ENCODE measurements at regions not wholly inside any gene's neighbourhood (a gene's known extent, or its start where the extent isn't known, plus 50 kb on each side); places are given as distances from the start of the nearest gene placed in this dataset.

DNA sequence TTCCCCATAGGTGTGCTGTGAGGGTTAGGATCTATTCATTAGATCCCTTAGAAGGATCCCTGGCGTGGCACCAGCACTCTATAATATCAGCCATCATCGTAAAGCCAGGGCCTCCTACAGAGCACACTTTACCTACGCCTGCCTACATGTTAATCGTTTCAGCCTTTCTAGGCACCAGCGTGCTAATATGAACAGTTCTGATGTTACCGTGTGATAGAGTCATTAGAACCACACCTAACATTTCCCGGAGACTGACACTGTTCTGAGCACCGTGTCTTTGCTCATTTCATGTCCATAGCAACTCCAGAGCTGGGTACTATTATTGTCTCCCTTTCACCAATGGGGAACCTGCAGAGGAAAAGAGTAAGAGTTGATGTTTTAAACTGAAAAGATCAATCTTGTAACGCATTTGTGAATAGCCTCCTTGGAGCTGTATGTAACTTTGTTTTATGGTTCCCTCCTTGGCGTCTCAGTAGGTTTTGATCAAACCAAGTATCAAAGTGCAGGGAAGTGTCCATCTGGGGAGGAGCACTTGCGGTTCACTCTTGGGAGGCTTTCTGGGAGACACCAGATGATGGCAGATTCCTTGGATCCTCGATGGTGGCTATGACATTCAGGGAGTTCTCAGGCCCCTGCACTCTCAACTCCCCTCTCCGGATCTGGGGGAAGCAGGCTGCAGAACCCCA lies 73.8 kb upstream of the KCNG1 start:
- peaks cover 15% of the 10 kb centered on the region for H3K27me3 Mint-ChIP-seq
- H3K9me3 Mint-ChIP-seq: no peaks in the 10 kb centered on the region
- H3K4me1 Mint-ChIP-seq: peaks cover 39% of the 10 kb centered on the region
- H3K27ac Mint-ChIP-seq: no peak overlapping the region
- ATAC-seq: no peak
- H3K4me3 Mint-ChIP-seq: no peak overlapping the region
- H3K36me3 Mint-ChIP-seq: no peaks in the 10 kb centered on the region

DNA sequence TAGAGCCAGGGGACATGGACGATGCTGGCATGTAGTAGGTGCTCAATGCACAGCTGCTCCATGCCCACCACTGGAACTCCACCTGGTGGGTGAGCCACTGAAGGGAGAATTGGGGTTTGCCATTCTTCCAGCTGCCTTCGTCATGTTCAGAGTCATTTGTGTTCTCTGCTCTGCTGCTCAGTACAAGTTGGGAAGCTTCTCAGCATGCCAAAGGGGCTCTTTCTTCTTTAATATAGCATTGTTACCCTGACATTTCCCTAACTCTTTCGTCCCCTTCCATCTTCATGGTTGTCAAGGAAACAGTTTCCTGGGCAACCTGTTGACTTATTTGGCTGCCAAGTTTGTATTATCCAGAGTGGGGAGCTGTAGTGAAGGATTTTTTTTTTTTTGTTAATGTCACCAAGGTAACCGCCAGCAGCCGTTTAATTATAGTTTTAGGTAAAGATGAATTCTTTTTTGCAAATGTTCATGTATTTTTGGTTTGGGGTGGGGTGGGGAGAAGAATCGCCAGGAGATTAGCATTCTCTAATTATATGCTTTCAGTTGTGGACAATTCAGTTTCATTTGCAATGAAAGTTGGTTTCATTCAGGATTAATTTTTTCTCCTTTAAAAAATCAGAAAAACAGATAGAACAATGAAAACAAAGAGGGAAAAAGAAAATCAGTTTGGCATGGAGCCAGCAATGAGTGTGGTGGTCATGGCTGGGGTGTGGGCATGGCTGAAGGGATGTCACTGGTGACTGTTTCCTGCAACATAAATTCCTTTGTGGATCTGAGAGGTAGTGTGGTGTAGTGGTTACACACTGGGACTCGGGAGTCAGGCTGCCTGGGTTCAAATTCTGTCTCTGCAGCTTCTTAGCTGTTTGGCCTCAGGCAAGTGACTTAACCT lies 73.0 kb upstream of the KCNG1 start:
- H3K27me3 Mint-ChIP-seq: peaks cover 22% of the 10 kb centered on the region
- no peak overlapping the region for H3K4me3 Mint-ChIP-seq
- H3K9me3 Mint-ChIP-seq: no peaks in the 10 kb centered on the region
- peaks cover 38% of the 10 kb centered on the region for H3K4me1 Mint-ChIP-seq
- no peak overlapping the region for H3K27ac Mint-ChIP-seq
- H3K36me3 Mint-ChIP-seq: no peaks in the 10 kb centered on the region
- no peak for ATAC-seq

DNA sequence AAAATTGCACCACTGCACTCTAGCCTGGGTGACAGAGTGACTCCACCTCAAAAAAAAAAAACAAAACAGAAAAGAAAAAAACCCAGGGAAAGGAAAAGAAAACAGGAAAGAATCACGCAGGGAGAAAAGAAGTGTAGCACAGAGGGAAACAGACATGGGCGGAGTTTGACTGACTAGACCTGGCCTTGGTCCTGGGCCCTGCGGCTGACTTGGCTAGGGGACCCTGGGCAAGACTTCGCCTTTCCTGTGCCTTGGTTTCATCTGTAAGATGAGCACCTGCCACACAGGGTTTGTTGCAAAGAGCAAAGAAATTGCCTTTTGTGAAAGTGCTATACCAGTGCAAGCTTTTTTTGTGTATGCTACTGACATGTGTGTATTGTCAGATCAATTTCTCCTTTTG lies 71.3 kb upstream of the KCNG1 start:
- no peaks in the 10 kb centered on the region for H3K36me3 Mint-ChIP-seq
- no peak overlapping the region for H3K27ac Mint-ChIP-seq
- H3K4me1 Mint-ChIP-seq: peaks cover 26% of the 10 kb centered on the region
- ATAC-seq: no peak
- H3K27me3 Mint-ChIP-seq: peaks cover 25% of the 10 kb centered on the region
- H3K4me3 Mint-ChIP-seq: no peak overlapping the region
- H3K9me3 Mint-ChIP-seq: no peaks in the 10 kb centered on the region

DNA sequence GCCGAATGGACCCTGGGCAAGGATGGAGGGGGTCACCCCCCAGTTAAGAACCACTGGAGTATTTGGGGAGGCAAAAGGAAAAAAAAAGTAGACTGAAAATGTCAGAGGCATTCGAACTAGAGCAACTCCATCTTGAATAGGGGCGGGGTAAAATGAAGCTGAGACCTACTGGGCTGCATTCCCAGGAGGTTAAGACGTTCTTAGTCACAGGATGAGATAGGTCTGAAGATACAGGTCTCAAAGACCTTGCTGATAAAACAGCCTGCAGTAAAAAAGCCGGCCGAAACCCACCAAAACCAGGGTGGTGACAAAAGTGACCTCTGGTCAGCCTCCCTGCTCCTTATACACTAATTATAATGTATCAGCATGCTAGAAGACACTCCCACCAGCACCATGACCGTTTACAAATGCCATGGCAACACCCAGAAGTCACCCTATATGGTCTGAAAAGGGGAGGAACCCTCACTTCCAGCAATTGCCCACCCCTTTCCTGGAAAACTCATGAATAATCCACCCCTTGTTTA lies 70.4 kb upstream of the KCNG1 start:
- no peak overlapping the region for H3K27ac Mint-ChIP-seq
- peaks cover 34% of the 10 kb centered on the region for H3K27me3 Mint-ChIP-seq
- H3K9me3 Mint-ChIP-seq: no peaks in the 10 kb centered on the region
- no peak overlapping the region for H3K4me3 Mint-ChIP-seq
- H3K4me1 Mint-ChIP-seq: peaks cover 17% of the 10 kb centered on the region
- no peak for ATAC-seq
- no peaks in the 10 kb centered on the region for H3K36me3 Mint-ChIP-seq

DNA sequence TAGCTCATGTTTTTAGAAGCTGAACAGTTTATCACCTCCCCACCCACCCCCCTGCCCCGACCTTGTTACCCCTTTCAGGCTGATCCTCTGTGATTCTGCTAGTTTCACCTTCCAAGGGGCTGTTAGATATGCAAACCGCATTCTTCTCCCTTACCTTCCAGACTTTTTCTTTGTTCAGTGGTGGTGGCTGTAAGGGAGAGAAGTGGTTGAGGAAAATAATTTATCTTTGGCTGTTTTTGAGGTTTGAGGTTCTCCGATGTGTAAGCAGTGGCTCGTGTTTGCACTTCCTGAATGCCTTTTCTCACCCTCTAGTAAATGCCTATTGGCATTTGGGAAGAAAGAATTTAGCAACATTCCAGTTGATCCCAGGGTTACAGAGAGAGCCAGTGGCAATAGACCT lies 69.4 kb upstream of the KCNG1 start:
- ATAC-seq: no peak
- Mint-ChIP-seq H3K4me1 (peaks cover 13% of the 10 kb centered on the region), H3K27ac (no peak overlapping the region), H3K27me3 (peaks cover 34% of the 10 kb centered on the region), H3K36me3 (no peaks in the 10 kb centered on the region), H3K4me3 (no peak overlapping the region), H3K9me3 (no peaks in the 10 kb centered on the region)

DNA sequence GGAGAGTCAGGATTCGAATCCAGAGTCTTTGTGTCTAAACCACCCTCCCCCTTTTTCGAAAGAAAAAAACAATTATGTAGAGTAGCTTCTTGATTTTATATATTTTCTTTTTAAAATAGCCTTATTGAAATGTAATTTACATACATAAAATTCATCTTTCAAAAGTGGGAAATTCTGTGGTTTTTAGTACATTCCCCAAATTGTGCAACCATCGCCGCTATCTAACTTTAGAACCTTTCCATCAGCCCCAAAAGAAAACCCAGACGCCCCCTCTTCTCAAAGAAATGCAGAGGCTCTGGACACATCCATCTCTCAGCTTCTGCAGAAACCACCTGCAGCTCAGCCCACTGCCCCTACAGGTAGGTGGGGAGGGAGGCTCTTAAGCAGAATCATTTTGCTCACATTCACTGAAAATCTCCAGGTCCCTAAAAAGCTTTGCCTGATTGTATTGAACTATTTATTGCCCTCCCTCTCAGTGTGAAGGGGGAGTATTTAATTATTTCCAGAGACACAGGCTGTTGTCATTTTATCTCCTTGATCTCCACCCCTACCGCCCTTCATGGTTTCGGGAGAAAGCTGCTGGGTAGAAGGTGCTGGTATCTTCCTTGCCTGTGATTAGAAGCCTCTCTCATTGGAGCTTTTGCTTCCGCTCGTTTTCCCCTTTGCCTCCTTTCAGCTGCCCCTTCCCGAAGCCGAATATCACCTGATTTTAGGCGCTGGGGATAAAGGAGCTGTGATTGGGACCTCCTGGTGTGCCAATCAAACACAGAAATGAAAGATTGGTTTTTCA lies 68.7 kb upstream of the KCNG1 start:
- Mint-ChIP-seq H3K27me3 (peaks cover 34% of the 10 kb centered on the region), H3K27ac (no peak overlapping the region), H3K9me3 (no peaks in the 10 kb centered on the region), H3K4me3 (peak overlapping the region; percentile 11), H3K36me3 (no peaks in the 10 kb centered on the region), H3K4me1 (peaks cover 13% of the 10 kb centered on the region)
- no peak for ATAC-seq

DNA sequence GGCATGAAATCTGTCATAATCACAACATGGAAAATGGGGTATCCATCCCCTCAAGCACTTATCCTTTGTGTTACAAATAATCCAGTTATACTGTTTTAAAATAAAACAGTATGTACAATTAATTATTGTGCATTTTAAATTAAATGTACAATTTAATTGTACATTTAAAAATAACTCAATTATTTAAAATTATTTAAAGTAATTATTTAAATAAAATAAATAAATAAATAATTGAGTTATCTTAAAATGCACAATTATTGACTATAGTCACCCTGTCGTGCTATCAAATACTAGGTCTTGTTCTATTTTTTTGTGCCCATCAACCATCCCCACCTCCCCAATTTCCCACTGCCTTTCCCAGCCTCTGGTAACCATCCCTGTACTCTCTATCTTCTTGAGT lies 66.9 kb upstream of the KCNG1 start:
- H3K27me3 Mint-ChIP-seq: peaks cover 34% of the 10 kb centered on the region
- no peak for ATAC-seq
- no peaks in the 10 kb centered on the region for H3K9me3 Mint-ChIP-seq

DNA sequence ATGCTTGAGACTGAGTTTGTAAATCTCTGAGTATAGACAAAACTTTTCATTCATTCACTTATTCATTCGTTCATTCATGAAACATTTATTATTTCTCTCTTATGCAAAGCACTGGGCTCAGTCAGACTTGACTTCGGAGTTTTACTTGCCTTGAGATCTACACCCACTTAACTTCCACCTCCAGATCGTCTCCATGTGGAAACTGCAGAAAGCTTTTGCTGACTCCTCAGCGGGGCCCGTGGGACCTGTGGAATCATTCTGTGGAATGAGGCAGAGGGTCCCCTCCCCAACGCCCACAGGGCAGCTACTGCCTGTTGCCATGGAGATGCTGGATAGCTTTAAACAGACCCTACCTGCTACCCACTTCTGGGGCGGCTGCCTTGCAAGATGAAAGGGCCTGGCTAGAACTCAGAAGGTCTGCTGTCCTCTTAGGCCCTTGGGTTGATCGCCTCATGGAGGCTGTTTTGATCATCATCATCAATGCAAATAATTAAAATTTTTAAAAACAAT lies 66.4 kb upstream of the KCNG1 start:
- Mint-ChIP-seq H3K9me3 (no peaks in the 10 kb centered on the region), H3K36me3 (no peaks in the 10 kb centered on the region), H3K27ac (no peak overlapping the region), H3K27me3 (peaks cover 36% of the 10 kb centered on the region), H3K4me1 (peaks cover 16% of the 10 kb centered on the region), H3K4me3 (no peak overlapping the region)
- no peak for ATAC-seq

More for the DNA sequence above, 66.9 kb upstream of the KCNG1 start:
- Mint-ChIP-seq H3K4me1 (peaks cover 13% of the 10 kb centered on the region), H3K4me3 (no peak overlapping the region), H3K36me3 (no peaks in the 10 kb centered on the region), H3K27ac (no peak overlapping the region)

DNA sequence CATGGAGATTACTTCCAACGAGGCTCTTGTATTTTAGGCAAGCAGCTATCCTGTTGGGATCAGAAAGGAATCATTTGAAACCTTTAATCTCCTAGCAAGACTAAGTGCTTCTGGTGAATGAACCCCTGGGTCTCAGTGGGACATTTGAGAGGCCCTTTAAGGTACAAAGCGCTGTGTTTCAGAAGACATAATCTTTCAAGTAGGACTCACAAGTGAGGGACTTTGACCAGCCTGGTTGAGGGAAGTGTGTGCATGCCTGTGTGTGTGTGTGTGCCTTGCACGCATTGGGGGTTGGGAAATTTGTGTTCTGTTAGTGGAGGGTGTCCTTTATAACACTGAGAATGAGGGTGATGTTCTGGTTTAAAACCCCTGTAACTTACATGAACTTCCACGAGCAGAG lies 64.4 kb upstream of the KCNG1 start:
- Mint-ChIP-seq H3K4me3 (no peak overlapping the region), H3K4me1 (peaks cover 14% of the 10 kb centered on the region), H3K36me3 (no peaks in the 10 kb centered on the region), H3K27me3 (peaks cover 47% of the 10 kb centered on the region), H3K9me3 (no peaks in the 10 kb centered on the region), H3K27ac (no peak overlapping the region)
- no peak for ATAC-seq

DNA sequence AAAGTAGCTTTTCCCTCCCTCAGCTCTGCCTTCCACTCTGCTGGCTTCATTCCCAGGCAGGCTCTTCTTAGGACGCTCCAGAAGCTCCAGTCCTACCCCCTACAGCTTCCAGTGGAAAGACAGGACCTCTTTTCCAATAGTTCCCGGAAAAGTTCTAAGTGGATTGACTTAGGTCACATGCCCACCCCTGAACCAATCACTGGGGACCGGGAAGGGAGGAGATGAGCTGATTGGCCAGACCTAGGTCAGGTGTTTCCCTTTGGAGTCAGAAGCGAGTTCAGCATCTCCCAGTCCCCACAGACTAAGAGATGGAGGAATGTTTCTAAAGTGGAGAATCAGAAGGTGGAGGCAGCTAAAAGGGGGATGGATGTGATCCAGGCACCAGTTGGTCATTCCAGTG lies 62.9 kb upstream of the KCNG1 start:
- H3K4me1 Mint-ChIP-seq: peaks cover 6% of the 10 kb centered on the region
- no peaks in the 10 kb centered on the region for H3K9me3 Mint-ChIP-seq
- peaks cover 36% of the 10 kb centered on the region for H3K27me3 Mint-ChIP-seq
- H3K36me3 Mint-ChIP-seq: no peaks in the 10 kb centered on the region
- H3K4me3 Mint-ChIP-seq: no peak overlapping the region
- no peak for ATAC-seq
- H3K27ac Mint-ChIP-seq: no peak overlapping the region

DNA sequence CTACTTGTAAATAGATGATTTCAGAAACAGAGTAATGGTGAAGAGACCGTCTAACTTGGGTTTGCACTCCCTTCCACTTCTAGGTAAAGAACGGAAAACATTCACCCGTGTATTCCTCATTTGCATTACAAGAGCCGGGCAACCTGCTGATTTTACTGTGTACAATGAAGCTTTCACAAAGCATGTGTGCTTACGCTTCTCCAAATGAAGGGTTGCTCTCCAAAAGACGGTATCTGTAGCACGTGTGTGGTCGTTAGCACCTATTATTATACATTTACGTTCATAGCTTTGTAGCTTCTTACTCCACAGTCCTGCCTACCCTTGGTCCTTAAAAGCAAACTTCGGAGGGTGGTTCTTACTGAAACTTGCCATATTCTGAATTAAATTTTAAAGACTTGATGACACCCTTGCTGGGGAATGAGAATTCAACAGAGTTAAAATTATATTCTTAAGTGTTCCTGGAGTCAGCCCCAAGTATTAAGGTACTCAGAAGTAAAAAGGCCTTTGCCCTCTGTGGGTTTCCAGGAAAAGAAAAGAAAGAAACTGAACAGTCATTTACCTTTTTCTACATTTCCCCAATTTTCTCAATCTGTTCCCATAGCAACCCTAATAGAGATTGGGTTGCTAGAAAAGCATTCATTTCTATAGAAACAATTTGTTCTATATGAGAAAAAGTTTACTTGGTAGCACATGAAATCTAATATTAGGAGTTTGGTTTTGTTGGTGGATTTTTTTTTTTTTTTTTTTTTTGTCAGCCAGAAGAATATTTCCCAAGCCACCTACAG lies 61.9 kb upstream of the KCNG1 start:
- no peak overlapping the region for H3K27ac Mint-ChIP-seq
- no peaks in the 10 kb centered on the region for H3K9me3 Mint-ChIP-seq
- H3K4me1 Mint-ChIP-seq: peaks cover 6% of the 10 kb centered on the region
- no peak for ATAC-seq
- no peak overlapping the region for H3K4me3 Mint-ChIP-seq
- H3K27me3 Mint-ChIP-seq: peaks cover 37% of the 10 kb centered on the region
- H3K36me3 Mint-ChIP-seq: no peaks in the 10 kb centered on the region

DNA sequence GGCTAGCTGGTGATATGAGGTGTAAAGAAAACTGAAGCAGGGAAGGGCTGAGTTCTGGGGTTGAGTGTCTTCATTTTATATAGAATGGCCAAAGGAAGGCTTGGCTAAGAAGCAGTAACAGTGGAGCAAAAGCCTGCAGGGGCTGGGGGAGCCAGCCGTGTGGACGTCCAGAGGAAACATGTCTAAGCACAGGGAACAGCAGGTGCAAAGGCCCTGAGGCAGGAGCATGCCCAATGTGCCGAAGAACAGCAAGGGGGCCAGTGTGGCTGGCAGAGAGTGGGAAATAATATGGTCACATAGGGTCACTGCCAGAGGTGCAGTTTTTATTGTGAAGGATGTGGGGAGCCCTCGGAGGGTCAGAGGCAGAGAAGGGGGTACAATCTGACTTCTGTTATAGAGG lies 60.5 kb upstream of the KCNG1 start:
- Mint-ChIP-seq H3K9me3 (no peaks in the 10 kb centered on the region), H3K4me3 (no peak overlapping the region), H3K4me1 (peaks cover 6% of the 10 kb centered on the region), H3K36me3 (no peaks in the 10 kb centered on the region), H3K27ac (no peak overlapping the region), H3K27me3 (peaks cover 37% of the 10 kb centered on the region)
- no peak for ATAC-seq

DNA sequence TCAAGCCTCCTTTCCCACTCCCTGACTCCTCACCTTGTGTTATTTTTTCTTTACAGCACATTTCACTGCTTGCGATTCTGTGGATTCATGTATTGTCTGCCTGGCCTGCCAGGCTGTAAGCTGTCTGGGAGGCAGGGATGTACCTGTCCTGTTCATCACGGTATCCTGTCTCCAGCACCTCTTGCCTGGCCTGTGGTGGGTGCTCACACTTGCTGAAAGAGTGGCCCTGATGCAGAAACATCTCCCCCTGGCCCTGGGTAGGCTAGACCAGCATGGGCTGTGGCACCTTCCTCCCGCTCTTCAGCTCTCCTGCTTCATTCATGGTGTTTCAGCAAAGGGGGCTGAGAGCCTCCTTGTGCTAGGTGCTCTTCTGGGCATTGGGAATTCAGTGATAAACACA lies 60.1 kb upstream of the KCNG1 start:
- ATAC-seq: no peak
- Mint-ChIP-seq H3K27ac (no peak overlapping the region), H3K4me3 (no peak overlapping the region), H3K27me3 (peaks cover 37% of the 10 kb centered on the region), H3K36me3 (no peaks in the 10 kb centered on the region), H3K4me1 (peaks cover 6% of the 10 kb centered on the region), H3K9me3 (no peaks in the 10 kb centered on the region)

DNA sequence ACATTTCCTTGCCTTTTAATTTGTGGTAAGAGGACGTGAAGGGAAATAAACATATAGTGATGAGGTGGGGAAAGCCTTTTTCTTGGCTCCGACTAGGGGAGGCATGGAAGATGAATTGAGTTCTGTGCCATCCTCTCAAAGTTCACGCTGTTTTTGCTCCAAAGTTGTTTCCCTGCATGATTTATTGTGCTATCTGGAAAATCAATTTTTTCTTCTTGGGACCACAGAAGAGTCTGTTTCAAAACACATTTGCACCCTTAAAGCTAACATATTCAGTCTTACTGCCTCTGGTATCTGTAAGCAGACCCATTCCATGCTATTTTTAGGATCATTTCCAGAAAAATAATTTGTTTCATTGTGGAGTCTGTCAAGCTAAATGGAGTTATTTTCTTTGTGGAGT lies 57.6 kb upstream of the KCNG1 start:
- Mint-ChIP-seq H3K4me3 (no peak overlapping the region), H3K27ac (no peak overlapping the region), H3K4me1 (peaks cover 6% of the 10 kb centered on the region), H3K9me3 (no peaks in the 10 kb centered on the region), H3K27me3 (peaks cover 48% of the 10 kb centered on the region), H3K36me3 (no peaks in the 10 kb centered on the region)
- no peak for ATAC-seq
